ENCODE measurements at regions not wholly inside any gene's neighbourhood (a gene's known extent, or its start where the extent isn't known, plus 50 kb on each side); places are given as distances from the start of the nearest gene placed in this dataset.

DNA sequence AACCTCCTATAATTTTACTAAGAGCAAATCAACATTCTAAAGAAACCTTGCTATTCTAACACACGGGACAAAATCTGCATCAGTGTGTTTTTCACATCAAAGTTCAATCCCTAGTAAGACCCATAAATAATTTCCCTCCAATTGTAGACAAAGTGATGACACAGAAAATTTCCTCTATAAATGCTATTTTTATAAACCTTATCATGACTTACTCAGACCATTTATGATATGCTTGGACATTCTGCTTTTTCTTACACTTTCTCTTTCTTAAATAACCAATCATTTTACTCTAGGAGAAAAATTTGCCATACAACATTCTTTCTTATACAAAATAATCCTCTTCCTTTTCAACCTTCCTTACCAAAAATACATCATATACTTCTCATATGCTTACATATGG, 67.0 kb downstream of the SDR9C7 start:
- peaks cover 18% of the 10 kb centered on the region for H3K9me3 ChIP-seq (ENCODE audit: control insufficient read depth, insufficient read depth, low read length)
- H4K91ac ChIP-seq (ENCODE audit: insufficient read depth, low read depth, low read length), result no peak overlapping the region
- no peak overlapping the region for H4K8ac ChIP-seq (ENCODE audit: low read depth in 2 of 2, low read length in 2 of 2)
- H3K4me1 ChIP-seq (ENCODE audit: control insufficient read depth, insufficient read depth, low read length), result peaks cover 2% of the 10 kb centered on the region; the same call in 1 of the 2 replicates
- no peak overlapping the region for H2BK5ac ChIP-seq (ENCODE audit: low read depth, low read length, poor library complexity, severe bottlenecking)
- ATAC-seq (ENCODE audit: low read depth) (no peak), DNase-seq (no peak)
- H2AK9ac ChIP-seq (replicated peaks; ENCODE audit: low read depth, low read length, poor library complexity), result no peak overlapping the region
- H2AFZ ChIP-seq (replicated peaks; ENCODE audit: low read length, poor library complexity), result no peak overlapping the region
- H3K4me2 ChIP-seq (ENCODE audit: low read depth, low read length), result no peak overlapping the region
- H3K79me1 ChIP-seq (ENCODE audit: low read depth in 1 of 2, low read length in 2 of 2), result no peaks in the 10 kb centered on the region
- dilution Hi-C loops (cut with HindIII; ENCODE audit: low sequenced_read_pairs, unreplicated experiment), result no loop called here
- no peak overlapping the region for H3K14ac ChIP-seq (replicated peaks; ENCODE audit: low read depth, low read length)
- H4K5ac ChIP-seq (ENCODE audit: low read depth, low read length), result no peak overlapping the region
- ChIA-PET POLR2A (ENCODE audit: unreplicated experiment) (no interaction called here), CTCF (no interaction called here)
- no peaks in the 10 kb centered on the region for H3K9me1 ChIP-seq (ENCODE audit: insufficient read depth, low read length)
- H2AK5ac ChIP-seq (ENCODE audit: low read depth, low read length), result no peak overlapping the region
- H3K27me3 ChIP-seq (ENCODE audit: control insufficient read depth, insufficient read depth, low read length), result no peaks in the 10 kb centered on the region; the same call in 1 of the 2 replicates
- in situ Hi-C loops (cut with MboI; ENCODE audit: low sequenced_read_pairs), result no loop called here
- H3K18ac ChIP-seq (ENCODE audit: low read depth, low read length), result no peak overlapping the region
- H4K20me1 ChIP-seq (ENCODE audit: insufficient read depth, low read length), result no peaks in the 10 kb centered on the region
- H3K56ac ChIP-seq (ENCODE audit: extremely low read depth, insufficient read depth, low read length), result no peak overlapping the region
- intact Hi-C loops (cut with micrococcal nuclease), result no loop called here
- no peaks in the 10 kb centered on the region for H3K36me3 ChIP-seq (ENCODE audit: control insufficient read depth, insufficient read depth, low read length)
- H3K23ac ChIP-seq (ENCODE audit: low read depth, low read length), result no peak overlapping the region
- H3K27ac ChIP-seq (ENCODE audit: insufficient read depth, low read length), result no peak overlapping the region
- no peak overlapping the region for H2BK15ac ChIP-seq (ENCODE audit: low read depth, low read length)
- H3K9ac ChIP-seq (ENCODE audit: low read depth, low read length), result no peak overlapping the region
- TF ChIP-seq RAD21 (IDR thresholded peaks at IDR 0.05; ENCODE audit: low read length) (no peak), MAZ (IDR thresholded peaks at IDR 0.05; ENCODE audit: borderline replicate concordance, low read depth, low read length) (no peak), CHD1 (IDR thresholded peaks at IDR 0.05; ENCODE audit: low read depth, low read length) (no peak), SMC3 (IDR thresholded peaks at IDR 0.05; ENCODE audit: low read depth, low read length) (no peak), NFE2L2 (IDR thresholded peaks at IDR 0.05; ENCODE audit: low read depth, low read length) (no peak), FOS (IDR thresholded peaks at IDR 0.05; ENCODE audit: low read depth, low read length) (no peak), RCOR1 (IDR thresholded peaks at IDR 0.05; ENCODE audit: insufficient replicate concordance, low read length) (no peak)
- TF ChIP-seq, protein P1, sequence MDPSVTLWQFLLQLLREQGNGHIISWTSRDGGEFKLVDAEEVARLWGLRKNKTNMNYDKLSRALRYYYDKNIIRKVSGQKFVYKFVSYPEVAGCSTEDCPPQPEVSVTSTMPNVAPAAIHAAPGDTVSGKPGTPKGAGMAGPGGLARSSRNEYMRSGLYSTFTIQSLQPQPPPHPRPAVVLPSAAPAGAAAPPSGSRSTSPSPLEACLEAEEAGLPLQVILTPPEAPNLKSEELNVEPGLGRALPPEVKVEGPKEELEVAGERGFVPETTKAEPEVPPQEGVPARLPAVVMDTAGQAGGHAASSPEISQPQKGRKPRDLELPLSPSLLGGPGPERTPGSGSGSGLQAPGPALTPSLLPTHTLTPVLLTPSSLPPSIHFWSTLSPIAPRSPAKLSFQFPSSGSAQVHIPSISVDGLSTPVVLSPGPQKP (IDR thresholded peaks at IDR 0.05; ENCODE audit: borderline replicate concordance, low read depth, low read length), result no peak
- TF ChIP-seq, protein P2, sequence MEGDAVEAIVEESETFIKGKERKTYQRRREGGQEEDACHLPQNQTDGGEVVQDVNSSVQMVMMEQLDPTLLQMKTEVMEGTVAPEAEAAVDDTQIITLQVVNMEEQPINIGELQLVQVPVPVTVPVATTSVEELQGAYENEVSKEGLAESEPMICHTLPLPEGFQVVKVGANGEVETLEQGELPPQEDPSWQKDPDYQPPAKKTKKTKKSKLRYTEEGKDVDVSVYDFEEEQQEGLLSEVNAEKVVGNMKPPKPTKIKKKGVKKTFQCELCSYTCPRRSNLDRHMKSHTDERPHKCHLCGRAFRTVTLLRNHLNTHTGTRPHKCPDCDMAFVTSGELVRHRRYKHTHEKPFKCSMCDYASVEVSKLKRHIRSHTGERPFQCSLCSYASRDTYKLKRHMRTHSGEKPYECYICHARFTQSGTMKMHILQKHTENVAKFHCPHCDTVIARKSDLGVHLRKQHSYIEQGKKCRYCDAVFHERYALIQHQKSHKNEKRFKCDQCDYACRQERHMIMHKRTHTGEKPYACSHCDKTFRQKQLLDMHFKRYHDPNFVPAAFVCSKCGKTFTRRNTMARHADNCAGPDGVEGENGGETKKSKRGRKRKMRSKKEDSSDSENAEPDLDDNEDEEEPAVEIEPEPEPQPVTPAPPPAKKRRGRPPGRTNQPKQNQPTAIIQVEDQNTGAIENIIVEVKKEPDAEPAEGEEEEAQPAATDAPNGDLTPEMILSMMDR (conservative IDR thresholded peaks at IDR 0.05; ENCODE audit: low read depth, low read length), result no peak
- no TSS peak for BruUV-seq (replicated peaks)
- no peak overlapping the region for H2BK120ac ChIP-seq (ENCODE audit: low read depth, low read length)
- H3K4ac ChIP-seq (ENCODE audit: low read depth, low read length), result no peak overlapping the region
- no peak overlapping the region for H2BK20ac ChIP-seq (ENCODE audit: low read depth, low read length)
- 20% methylated on average over 1 of the region's 1 CpG; no CpG with 5 or more reads in 1 of the 2 experiments for WGBS, 2 experiments (ENCODE audit: extremely low coverage in 2 of 2, insufficient read length in 1 of 2)
- H3K4me3 ChIP-seq (ENCODE audit: insufficient read depth, low read depth, low read length), result no peak overlapping the region
